ENCODE measurements at regions not wholly inside any gene's neighbourhood (a gene's known extent, or its start where the extent isn't known, plus 50 kb on each side); places are given as distances from the start of the nearest gene placed in this dataset.
"Not testable (repeated sequence)": the region's sequence is repeated elsewhere in the genome, so short reads cannot be mapped to it uniquely, and the experiment has no call there.

GRCh38 chr5:133863857-133864585 lies 104.4 kb downstream of the C5orf15 start:
- H3K27ac ChIP-seq: no peak overlapping the region
- no peak overlapping the region for H3K4me3 ChIP-seq

- Histone ChIP-seq H3K27ac (no peak overlapping the region), H3K4me3 (no peak overlapping the region)
Measured at GRCh38 chr5:133861161-133861737, 107.2 kb downstream of the C5orf15 start.

GRCh38 chr5:133859073-133859472 lies 109.4 kb downstream of the C5orf15 start:
- no peak overlapping the region for H3K4me3 ChIP-seq
- no peak overlapping the region for H3K27ac ChIP-seq

- not testable (repeated sequence) for H3K4me3 ChIP-seq
- peak overlapping the region in 4 of 21 experiments; percentile 30 to 60 (median 44) for H3K27ac ChIP-seq
Measured at GRCh38 chr5:133857595-133858313, 110.7 kb downstream of the C5orf15 start.

- Histone ChIP-seq H3K27ac (no peak overlapping the region), H3K4me3 (no peak overlapping the region)
Measured at GRCh38 chr5:133854554-133854953, 113.9 kb downstream of the C5orf15 start.

GRCh38 chr5:133853646-133854365 lies 114.6 kb downstream of the C5orf15 start:
- no peak overlapping the region for H3K27ac ChIP-seq
- H3K4me3 ChIP-seq: no peak overlapping the region

GRCh38 chr5:133851521-133851920 lies 116.9 kb downstream of the C5orf15 start:
- Histone ChIP-seq H3K4me3 (no peak overlapping the region), H3K27ac (no peak overlapping the region)

- Histone ChIP-seq H3K27ac (no peak overlapping the region), H3K4me3 (no peak overlapping the region)
Measured at GRCh38 chr5:133850811-133851210, 117.6 kb downstream of the C5orf15 start.

- Histone ChIP-seq H3K27ac (no peak overlapping the region), H3K4me3 (no peak overlapping the region)
Measured at GRCh38 chr5:133849116-133849515, 119.3 kb downstream of the C5orf15 start.

- no peak overlapping the region for H3K4me3 ChIP-seq
- no peak overlapping the region for H3K27ac ChIP-seq
Measured at GRCh38 chr5:133848341-133848811, 120.0 kb downstream of the C5orf15 start.

GRCh38 chr5:133847886-133848285 lies 120.5 kb downstream of the C5orf15 start:
- H3K4me3 ChIP-seq: no peak overlapping the region
- H3K27ac ChIP-seq: no peak overlapping the region

- H3K4me3 ChIP-seq: no peak overlapping the region
Measured at GRCh38 chr5:133847301-133847700, 121.1 kb downstream of the C5orf15 start.

GRCh38 chr5:133846478-133847226 lies 121.8 kb downstream of the C5orf15 start:
- no peak overlapping the region for H3K27ac ChIP-seq

More at GRCh38 chr5:133847301-133847700, 121.1 kb downstream of the C5orf15 start:
- no peak overlapping the region for H3K27ac ChIP-seq

GRCh38 chr5:133845271-133845670 lies 123.2 kb downstream of the C5orf15 start:
- Histone ChIP-seq H3K27ac (peak overlapping the region in 11 of 21 experiments; percentile 3 to 86 (median 67)), H3K4me3 (no peak overlapping the region)

More at GRCh38 chr5:133846478-133847226, 121.8 kb downstream of the C5orf15 start:
- no peak overlapping the region for H3K4me3 ChIP-seq

- H3K27ac ChIP-seq: peak overlapping the region in 12 of 21 experiments; percentile 3 to 86 (median 63)
- no peak overlapping the region for H3K4me3 ChIP-seq
Measured at GRCh38 chr5:133844836-133845235, 123.6 kb downstream of the C5orf15 start.

- Histone ChIP-seq H3K4me3 (no peak overlapping the region), H3K27ac (peak overlapping the region in 6 of 21 experiments; percentile 2 to 86 (median 63))
Measured at GRCh38 chr5:133843911-133844310, 124.5 kb downstream of the C5orf15 start.

GRCh38 chr5:133842846-133843611 lies 125.4 kb downstream of the C5orf15 start:
- Histone ChIP-seq H3K4me3 (no peak overlapping the region), H3K27ac (no peak overlapping the region)
